GM21825 (cell line): ENCODE measurements at regions not wholly inside any gene's neighbourhood (a gene's known extent, or its start where the extent isn't known, plus 50 kb on each side); places are given as distances from the start of the nearest gene placed in this dataset.
A peak's percentile ranks its signal among the peaks of the same experiment; 100 is the strongest.

Experiments used
- ATAC-seq: cut with Tn5 transposase; IDR thresholded peaks from one replicate; pipeline ENCODE4 v1.9.1; 2021; ENCODE audit warnings: mild to moderate bottlenecking, moderate library complexity; ENCODE audit not compliant: unreplicated experiment

GRCh38 chr10:124305131-124305530 is 113.6 kb downstream of the OAT start:
- ATAC-seq = no peak

GRCh38 chr10:124303662-124304418 is 114.9 kb downstream of the OAT start:
- ATAC-seq = no peak

GRCh38 chr10:124302951-124303505 is 115.7 kb downstream of the OAT start:
- ATAC-seq = no peak

GRCh38 chr10:124301736-124302135 is 117.0 kb downstream of the OAT start:
- ATAC-seq = no peak

- ATAC-seq = no peak
Measured at GRCh38 chr10:124300735-124301134, 118.0 kb downstream of the OAT start.

- ATAC-seq = no peak
Measured at GRCh38 chr10:124300224-124300623, 118.5 kb downstream of the OAT start.

- no peak for ATAC-seq
Measured at GRCh38 chr10:124299696-124300095, 119.0 kb downstream of the OAT start.

- ATAC-seq = no peak
Measured at GRCh38 chr10:124298891-124299290, 119.8 kb downstream of the OAT start.

GRCh38 chr10:124296813-124297788 is 121.6 kb downstream of the OAT start:
- no peak for ATAC-seq

- no peak for ATAC-seq
Measured at GRCh38 chr10:124296121-124296812, 122.5 kb downstream of the OAT start.

GRCh38 chr10:124294811-124295770 is 123.6 kb downstream of the OAT start:
- ATAC-seq = no peak

GRCh38 chr10:124293616-124294449 is 124.9 kb downstream of the OAT start:
- ATAC-seq = no peak

GRCh38 chr10:124292911-124293615 is 125.7 kb downstream of the OAT start:
- ATAC-seq = no peak

GRCh38 chr10:124291001-124291701 is 127.6 kb downstream of the OAT start:
- no peak for ATAC-seq

- ATAC-seq = peak; percentile 38
Measured at GRCh38 chr10:124289851-124290795, 128.6 kb downstream of the OAT start.
